Stimulated activated CD8-positive, alpha-beta memory T cell treated with anti-CD3 and anti-CD28 coated beads, Interleukin-15, amount 100 ng/mL, for 4 hours (primary cell): ENCODE measurements at regions not wholly inside any gene's neighbourhood (a gene's known extent, or its start where the extent isn't known, plus 50 kb on each side); places are given as distances from the start of the nearest gene placed in this dataset.

Source experiments
- DNase-seq, 2 donors: peaks; one replicate each; pipeline ENCODE4 v3.0.0-alpha.2; 2020; ENCODE audit warnings: low read depth in 2 of 2

DNA sequence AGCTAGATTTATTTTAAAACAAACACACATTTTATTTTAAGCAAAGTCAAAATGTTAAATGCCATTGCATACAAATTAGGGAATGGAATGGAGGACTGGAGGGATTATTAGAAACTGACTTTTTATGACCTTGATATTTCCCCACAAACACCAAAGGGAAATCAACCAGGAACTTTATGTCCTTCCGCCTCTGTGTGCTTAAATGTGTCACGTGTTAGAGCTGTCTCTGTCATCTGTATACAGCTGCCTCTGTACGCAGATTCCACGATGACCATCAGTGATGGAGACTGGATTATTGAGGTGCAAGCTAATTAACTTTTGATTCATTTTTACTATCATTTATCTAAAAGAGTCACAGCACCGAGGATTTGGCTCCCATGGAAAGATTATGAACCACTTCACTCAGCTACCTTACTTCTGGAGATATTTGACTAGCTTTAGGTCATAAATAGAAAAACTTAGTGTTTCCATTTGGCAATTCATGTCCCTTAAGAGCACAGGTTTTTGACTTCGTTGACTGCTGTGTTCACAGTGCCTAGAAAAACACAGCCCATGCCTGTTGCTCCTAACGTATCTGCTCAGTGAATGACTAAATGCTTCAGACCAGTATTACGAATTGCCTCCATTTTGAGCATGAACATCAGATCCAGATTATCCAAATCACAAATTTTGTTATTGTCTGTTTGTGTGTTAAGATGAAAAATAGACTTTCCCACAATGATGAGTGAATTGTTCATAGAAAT lies 1048.1 kb downstream of the MCTP2 start:
- no peak for DNase-seq

DNA sequence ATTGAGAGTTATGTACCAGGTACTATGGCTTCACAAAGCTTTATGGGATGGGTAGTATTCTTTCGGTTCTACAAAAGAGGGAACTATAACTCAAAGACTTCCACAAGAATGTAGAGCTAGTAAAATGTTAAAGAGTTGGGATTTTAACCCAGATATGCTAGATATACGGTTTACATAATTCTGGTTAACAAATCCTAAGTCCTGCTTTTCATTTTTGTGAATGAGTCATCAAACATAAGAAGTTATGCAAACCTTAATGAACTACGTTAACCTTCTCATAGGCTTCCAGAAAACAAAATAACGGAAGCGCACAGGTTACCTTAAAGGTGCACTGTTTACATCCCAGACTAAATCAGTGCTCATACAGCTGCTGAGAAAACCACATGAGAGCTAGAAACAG lies 1049.3 kb downstream of the MCTP2 start:
- no peak for DNase-seq

DNA sequence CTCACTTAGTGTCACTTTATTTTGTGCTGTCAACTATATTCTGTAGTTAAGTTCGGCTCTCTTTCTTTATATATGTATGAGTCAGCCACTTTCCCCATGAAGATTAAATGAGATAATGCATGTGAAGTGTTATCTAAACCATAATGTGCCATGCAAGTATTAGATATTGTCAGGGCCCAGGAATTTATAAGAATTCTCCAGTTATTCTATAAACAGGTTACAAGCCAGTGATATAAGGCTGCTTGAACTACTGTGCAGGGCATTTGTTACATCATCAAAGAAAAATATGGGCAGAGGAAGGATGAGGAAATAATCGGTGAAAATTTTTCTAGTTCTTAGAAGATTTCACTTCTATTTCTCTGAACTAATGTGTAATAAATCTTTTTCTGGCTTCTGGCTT lies 1049.0 kb upstream of the NR2F2 start:
- no peak for DNase-seq

DNA sequence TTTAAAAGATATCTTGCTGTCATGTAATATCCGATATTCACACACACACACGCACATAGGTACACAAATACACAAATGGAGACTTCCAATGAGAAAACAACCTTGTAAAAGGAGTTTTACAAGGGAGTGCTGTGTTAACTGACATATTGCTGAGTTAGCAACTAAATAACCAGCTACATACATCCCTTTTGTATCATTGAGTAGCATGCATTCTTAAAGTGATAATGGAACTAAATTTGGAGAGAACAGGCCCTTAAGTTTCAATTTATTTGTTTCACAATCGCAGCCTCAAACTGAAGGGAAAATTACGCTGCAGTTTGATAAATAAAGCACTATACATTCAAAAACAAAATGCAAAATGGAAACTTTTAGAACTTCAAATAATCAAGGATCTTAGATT lies 1046.0 kb upstream of the NR2F2 start:
- no peak for DNase-seq

DNA sequence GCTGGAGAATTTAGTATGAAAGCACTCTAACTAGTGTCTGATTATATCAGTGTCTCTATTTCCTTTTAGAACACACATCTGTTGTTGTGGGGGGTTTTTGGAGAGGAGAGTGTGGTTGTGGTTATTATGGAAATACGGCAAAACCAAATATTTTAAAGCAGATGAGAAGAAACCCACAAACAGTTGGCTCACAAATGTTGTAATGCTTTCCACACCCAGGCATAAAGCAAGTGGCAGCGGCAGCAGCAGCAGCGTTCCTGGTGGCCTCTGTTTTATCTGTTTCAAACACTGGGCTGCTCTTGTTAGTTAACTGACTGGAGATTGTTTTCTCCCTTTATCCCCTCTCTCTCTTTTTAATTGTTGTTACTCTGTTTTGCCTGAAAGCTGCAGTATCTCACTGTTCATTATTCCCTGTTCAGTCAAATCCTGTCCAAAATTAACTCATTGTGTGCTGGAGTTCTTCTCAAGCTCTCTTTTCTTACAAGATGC lies 1045.5 kb upstream of the NR2F2 start:
- DNase-seq: no peak

DNA sequence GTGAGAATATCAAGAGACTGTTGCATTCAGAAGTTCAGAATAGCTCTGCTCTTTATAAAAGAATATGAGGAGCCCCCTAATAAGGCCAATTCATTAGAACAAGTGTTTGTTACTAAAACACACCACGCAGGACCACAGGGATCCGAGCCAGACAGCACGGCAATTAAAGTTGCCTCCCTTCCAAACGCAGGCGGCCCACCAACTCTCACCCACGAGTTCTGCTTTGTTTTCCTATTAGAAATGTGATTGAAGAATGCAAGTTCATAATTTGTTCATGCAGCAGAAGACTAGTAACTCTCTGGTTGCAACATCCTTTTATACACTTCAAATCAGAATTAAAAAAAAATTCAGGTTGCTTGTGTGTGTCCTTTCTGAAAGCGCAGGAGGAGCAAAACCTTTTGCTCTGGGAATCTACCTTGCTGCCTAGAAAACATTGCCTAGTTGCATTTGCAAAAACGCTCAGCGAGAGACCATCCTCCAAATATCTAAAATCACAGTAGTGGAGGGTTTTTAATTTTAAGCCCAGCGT lies 1044.1 kb upstream of the NR2F2 start:
- DNase-seq: no peak

DNA sequence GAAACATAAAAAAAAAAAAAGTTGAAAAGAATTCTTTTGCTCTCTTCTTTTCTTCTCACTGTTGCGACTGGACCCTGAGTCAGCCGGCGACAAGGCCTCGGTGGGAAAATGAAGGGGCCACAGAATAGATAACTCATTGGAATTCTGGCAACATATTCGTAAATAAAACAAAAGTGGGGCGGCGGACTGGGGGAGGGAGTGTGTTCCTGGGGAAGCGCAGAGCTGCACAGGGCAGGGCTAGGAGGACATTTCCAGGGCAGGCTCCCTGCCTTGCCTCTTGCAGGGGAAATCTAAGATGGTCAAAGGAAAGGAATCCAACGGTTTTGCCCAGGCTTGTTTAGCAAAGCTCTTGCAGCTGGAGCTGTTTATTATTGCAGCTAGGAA lies 1042.8 kb upstream of the NR2F2 start:
- no peak for DNase-seq

DNA sequence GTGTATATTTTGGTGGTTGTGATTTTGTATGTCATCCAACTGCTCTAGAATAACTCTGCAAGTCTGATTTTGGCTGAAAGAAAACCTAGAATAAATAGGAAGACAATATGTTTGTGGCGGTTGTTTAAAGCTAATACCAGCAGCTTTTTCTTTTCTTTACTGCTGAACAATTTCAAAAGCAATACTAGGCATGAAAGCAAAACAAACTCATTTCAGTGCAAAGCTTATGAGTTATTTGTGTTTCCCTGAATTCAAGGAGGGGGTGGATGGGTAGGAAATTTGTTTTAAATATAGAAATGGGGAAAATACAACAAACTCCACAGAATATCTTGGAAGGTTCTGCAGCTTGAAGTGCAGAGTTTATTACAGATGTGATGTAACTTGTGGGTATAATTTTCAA lies 1041.9 kb upstream of the NR2F2 start:
- DNase-seq: no peak

DNA sequence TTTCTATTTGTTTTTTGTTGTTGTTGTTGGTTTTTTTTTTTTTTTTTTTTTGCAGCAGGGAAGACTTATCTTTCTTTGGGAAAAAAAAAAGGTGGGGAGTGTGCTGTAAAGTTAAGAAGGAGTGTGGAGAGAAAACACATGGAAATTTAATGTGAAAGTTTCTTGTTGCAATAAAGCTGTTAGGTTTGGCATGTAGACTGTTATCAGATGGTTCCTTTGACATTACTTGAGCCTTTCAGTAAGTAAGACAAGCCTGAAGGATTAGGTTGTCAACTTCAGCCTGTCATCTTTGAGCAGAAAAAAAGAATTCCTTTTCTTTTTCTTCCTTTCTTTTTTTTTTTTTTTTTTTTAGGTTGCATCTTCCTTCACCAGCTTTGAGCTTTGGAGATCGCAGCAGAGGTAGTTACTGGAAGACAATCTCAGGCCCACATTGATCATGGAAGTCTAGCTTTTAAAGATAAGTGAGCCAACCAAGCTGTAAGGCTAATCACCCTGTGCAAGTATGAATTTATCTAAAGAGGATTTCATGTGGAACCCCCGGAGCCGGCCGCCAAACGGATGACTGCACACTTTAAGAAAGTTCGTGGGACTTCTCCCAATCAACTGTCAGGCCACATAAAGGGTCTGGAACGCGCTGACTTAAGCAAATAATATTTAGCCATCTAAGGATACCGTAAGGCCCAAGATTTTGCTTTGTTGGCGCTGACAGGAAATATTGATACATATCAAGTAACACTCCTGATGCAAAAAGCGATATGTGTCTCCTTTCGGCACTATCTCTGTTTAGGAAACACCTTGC lies 1040.1 kb upstream of the NR2F2 start:
- DNase-seq: no peak

DNA sequence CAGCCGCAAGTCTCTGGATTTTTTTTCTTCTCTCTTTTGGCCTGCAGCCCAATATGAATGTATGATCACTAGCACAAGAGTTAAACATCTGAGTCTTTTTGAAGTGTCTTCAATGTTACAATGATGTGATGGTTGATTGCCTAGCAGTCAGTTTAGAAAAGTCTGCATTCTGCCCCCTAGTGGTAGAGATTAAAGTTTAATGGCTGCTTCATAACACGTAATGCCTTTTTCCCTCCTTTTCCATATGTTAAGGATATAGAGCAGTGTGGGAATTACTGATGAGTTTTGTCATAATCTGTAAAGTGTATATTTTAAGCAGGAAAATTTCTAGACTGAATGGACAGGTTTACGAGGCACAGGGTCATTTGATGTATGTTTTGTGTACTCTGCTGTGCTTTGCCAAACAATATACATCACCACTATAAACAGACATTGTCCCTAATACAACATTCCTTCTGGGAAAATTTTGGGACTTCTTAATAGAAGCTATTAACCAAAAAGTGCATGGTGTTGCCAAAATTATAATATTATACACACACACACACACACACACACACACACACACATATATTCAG lies 1038.5 kb upstream of the NR2F2 start:
- DNase-seq: no peak

DNA sequence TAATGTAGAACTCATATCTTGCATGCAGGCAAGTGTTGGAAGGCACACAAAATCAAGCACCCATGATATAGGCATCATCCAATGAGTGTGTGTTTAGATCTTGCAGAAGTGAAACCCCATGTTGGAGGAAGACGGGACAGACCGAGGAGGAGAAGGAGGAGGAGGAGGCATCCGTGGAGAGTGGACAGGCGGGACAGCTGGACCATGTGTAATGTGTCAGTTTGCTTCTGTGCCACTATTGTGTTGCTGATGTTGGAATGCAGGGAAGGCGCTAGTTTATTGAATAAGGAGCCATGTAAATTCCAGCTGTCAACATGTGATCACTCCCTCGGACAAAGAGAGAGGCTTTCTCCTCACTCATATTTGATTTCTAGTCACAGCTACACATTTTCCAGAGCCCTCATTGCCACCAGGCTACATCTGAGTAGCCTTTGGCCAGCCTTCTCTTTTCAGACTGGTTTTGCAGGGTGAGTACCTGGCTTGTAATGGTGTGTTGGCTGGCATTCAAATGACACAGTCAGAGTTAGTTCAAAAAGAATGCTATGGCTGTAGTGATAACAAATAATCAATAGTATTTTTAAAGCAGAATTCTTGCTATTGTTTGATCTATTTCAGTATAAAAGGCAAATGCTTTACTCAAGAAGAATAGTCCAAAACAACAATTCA lies 1037.6 kb upstream of the NR2F2 start:
- no peak for DNase-seq

DNA sequence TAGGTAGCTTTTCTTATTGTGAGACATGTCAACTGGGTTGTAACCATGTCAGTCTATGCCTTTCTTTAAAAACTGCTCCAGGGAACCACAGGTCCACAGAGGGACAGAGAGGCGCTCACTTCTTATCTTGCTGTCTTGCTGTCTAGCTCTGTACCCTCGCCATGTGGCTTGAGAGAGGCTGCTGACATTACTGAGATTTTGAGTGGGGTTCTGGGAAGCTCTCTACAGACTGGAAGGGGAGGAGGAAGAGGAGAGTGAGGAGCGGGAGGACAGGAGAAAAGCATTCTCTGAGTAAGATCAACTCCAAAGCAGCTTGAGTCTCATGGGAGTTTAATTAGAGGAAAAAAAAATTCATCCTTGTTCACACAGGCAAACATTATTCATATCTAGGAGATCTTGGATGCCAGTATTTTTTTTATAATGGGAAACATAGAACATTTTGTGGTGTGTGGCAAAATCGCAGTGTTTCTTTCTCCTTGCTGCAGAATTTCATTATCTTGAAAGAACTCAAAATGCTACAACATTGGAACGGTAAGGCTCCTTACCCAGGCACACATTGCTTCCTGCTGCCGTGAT lies 1037.0 kb upstream of the NR2F2 start:
- DNase-seq: no peak

DNA sequence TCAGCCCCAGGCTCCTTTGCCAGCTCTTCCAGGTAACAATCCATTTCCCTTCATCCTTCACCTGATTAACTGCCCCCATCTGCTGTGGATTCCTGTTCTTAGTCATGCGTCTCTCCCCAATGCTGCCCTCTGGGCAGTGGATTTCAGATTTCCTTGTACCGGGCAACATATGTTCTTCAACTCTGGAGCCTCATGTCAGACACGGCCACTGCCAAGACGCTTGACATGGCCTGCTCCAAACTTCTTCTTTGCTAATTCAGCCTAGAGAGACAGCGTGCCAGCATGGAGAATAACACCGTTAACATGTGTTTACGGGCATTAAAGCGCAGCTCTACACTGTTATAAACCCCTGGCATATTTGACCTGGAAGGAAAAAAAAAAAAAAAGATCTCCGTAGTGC lies 1035.1 kb upstream of the NR2F2 start:
- no peak for DNase-seq

DNA sequence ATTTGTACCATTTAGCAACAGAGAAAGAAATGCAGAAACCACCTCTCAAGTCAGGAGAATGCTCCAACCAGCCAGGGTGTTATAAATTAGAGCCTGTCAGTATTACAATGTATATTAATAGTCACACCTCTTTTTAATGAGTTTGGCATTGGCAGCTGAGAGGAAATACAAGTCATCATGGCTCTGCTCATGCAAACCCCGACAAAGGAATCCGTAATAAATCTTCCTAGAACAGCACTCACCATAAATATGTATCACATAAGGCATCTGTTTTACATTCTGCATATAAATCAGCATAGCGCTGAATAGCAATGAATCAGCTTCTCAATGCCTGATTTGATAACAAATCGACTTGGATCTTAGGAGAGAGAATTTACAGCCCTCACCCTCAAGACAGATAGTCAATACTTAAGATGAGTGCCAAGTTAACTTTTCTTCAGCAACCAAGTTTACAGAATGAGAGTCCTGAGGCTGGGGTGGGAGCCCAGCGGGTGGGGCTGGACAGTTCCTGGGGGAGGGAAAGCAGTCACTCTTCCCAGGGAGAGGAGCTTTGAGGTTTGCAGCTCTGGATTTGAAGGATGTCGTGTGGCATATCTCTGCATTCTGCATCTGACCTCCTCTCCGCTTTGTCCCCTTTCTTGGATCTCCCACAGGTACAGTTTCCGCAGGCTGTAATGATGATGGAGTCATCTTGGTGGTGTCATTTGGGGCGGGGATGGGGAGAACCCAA lies 1034.4 kb upstream of the NR2F2 start:
- DNase-seq: no peak

DNA sequence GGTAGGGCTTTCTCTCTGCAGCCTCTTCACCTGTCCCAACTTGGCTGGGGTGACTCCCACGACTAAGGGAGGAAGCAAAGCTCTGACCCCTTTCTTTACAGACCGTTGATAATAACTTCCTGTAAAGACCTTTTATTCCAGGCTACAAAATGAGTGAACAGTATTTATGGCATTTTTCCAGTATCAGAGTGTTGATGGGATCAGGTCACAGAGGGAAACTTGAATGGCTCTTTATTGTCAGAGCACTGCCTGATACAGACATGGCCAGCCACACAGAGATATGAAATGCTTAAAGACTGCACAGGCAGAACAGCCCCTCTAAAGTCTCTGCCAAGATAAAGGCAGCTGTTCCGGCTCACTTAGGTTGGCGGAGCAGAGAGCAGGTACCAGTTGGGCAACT lies 1033.9 kb upstream of the NR2F2 start:
- no peak for DNase-seq

DNA sequence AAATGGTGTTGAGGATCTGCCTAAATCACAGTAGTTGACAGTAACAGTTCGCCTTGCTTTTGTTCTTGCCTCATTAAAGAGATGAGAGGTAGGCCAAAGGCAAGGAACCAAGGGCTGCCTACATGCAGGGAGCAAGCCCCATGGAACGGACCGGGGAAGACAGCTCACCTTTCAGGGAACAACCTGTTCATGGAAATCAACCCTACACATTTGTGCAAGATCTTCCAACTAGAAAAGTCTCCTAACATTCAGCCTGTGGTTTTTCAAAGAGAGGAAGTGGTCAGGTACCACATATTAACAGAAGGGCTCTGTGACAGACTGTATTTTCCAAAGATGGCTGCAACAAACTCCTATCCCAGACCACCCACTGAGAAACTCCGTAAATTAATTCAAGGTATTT lies 1031.8 kb upstream of the NR2F2 start:
- DNase-seq: no peak

DNA sequence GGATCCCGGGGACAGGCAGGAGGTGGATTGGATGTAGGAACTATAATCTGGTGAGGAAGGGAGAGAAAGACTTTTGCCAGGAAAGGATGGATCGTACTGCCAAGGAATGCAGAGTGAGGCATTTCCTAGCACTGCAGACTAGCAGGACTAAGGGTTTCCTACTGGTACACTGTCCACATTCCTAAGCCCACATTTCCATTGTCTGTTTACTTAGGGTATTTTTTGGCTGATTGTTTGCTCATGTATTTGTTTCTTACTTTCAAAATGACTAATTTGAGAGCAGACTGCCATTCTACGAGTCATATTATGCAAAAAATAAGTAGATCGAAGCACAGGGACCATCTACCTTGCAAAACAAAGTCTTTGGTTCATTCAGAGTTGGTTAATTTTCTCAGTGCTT lies 1029.5 kb upstream of the NR2F2 start:
- DNase-seq: no peak

DNA sequence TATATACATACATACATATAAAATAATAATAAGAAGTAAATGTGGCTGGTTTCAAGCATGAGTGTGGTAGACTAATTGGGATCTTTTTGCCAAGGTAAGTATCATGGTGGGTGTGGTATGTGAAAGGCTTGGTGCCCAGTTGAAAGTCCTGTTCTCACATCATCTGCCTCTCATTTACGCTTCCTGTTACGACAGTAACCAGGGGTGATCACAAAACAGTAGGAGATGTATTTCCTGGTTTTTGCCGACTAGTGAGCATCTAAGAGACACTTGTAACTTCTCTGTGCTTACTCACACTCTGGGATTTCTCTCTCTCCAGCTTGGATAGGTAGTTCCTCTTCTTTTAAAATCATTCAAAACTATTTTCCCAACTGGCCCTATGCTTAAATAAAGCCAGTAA lies 1028.3 kb upstream of the NR2F2 start:
- DNase-seq: no peak

DNA sequence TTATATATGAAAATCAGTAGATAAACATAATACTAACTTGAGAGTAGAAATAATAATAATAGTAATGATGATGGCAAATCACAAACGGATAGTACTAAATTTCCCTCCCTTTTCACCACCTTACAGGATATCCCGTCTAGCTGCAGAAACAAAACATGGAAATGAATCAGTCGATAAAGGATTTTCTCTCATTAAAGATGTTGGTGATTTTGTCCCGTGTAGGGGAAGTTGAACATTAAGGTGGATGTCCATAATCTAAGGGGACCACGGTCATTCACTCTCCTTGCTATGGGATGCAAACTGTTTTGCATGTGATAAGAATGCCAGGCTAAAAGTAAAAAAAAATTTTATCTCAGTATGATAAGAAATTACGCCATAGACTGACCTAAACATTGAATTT lies 1027.7 kb upstream of the NR2F2 start:
- DNase-seq: no peak

DNA sequence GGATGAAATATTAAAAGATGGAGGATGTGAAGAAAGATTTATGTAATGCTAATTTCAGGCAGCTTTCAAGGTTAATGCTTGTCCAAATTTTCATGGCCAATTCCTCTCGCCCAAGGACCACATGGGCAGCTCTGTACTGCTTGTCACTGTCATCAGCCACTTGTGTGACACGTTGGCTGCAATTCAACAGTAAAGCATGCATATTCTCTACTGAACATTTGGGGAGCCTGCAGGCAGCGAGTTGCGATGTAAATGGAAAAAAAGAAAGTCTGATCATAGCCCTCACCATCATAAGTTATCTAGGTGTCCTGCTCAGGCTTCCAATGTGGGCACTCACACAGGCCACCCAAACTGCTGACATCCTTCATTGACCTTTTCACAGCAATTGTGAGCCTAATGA lies 1026.8 kb upstream of the NR2F2 start:
- DNase-seq: no peak
